ENCODE measurements at regions not wholly inside any gene's neighbourhood (a gene's known extent, or its start where the extent isn't known, plus 50 kb on each side); places are given as distances from the start of the nearest gene placed in this dataset.

- H2AFZ ChIP-seq (ENCODE audit: low read depth) = no peak overlapping the region
- DNase-seq = no peak
- H4K20me1 ChIP-seq (ENCODE audit: insufficient read depth) = no peaks in the 10 kb centered on the region
- no peak overlapping the region for H3K4me2 ChIP-seq
- no peak overlapping the region for H3K4me3 ChIP-seq (ENCODE audit: low read depth in 2 of 2, low read length in 1 of 2)
- 70% methylated on average over 10 of the region's 10 CpGs for WGBS (ENCODE audit: low lambda C conversion rate)
- no peak overlapping the region for H3K27ac ChIP-seq (ENCODE audit: low read depth in 2 of 2, low read length in 1 of 2)
- CTCF ChIA-PET = interaction anchor here (0.6 to 1.2 kb wide), 3 partner anchors 12 to 1772 kb away, joined by 3 read pairs; no protein-coding TSS in a partner anchor
- H3K4me1 ChIP-seq (ENCODE audit: control insufficient read depth in 1 of 2, insufficient read depth in 2 of 2, low read depth in 1 of 2, low read length in 1 of 2) = peaks cover 0 to 23% of the 10 kb centered on the region in 2 experiments; a peak in 1 of 4 replicates
- H3K79me2 ChIP-seq (ENCODE audit: insufficient read depth) = no peaks in the 10 kb centered on the region
- H3K9me3 ChIP-seq = no peaks in the 10 kb centered on the region
- no peaks in the 10 kb centered on the region for H3K36me3 ChIP-seq (replicated peaks in 1 of 2; ENCODE audit: control insufficient read depth in 1 of 2, insufficient read depth in 2 of 2, low read length in 1 of 2)
- TF ChIP-seq, protein P1, sequence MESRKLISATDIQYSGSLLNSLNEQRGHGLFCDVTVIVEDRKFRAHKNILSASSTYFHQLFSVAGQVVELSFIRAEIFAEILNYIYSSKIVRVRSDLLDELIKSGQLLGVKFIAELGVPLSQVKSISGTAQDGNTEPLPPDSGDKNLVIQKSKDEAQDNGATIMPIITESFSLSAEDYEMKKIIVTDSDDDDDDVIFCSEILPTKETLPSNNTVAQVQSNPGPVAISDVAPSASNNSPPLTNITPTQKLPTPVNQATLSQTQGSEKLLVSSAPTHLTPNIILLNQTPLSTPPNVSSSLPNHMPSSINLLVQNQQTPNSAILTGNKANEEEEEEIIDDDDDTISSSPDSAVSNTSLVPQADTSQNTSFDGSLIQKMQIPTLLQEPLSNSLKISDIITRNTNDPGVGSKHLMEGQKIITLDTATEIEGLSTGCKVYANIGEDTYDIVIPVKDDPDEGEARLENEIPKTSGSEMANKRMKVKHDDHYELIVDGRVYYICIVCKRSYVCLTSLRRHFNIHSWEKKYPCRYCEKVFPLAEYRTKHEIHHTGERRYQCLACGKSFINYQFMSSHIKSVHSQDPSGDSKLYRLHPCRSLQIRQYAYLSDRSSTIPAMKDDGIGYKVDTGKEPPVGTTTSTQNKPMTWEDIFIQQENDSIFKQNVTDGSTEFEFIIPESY (IDR thresholded peaks at IDR 0.05; ENCODE audit: borderline replicate concordance, low read depth) = no peak
- no peak for TF ChIP-seq RAD21 (IDR thresholded peaks at IDR 0.05; ENCODE audit: low read length)
- TF ChIP-seq RFX5 (IDR thresholded peaks at IDR 0.05; ENCODE audit: low read length) = no peak
- TF ChIP-seq ELF1 (IDR thresholded peaks at IDR 0.05) = no peak
- TF ChIP-seq, protein P2, sequence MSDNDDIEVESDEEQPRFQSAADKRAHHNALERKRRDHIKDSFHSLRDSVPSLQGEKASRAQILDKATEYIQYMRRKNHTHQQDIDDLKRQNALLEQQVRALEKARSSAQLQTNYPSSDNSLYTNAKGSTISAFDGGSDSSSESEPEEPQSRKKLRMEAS (IDR thresholded peaks at IDR 0.05; ENCODE audit: low read depth) = no peak
- TF ChIP-seq, protein P3, sequence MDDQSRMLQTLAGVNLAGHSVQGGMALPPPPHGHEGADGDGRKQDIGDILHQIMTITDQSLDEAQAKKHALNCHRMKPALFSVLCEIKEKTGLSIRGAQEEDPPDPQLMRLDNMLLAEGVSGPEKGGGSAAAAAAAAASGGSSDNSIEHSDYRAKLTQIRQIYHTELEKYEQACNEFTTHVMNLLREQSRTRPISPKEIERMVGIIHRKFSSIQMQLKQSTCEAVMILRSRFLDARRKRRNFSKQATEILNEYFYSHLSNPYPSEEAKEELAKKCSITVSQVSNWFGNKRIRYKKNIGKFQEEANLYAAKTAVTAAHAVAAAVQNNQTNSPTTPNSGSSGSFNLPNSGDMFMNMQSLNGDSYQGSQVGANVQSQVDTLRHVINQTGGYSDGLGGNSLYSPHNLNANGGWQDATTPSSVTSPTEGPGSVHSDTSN (IDR thresholded peaks at IDR 0.05) = no peak
- TF ChIP-seq, protein P4, sequence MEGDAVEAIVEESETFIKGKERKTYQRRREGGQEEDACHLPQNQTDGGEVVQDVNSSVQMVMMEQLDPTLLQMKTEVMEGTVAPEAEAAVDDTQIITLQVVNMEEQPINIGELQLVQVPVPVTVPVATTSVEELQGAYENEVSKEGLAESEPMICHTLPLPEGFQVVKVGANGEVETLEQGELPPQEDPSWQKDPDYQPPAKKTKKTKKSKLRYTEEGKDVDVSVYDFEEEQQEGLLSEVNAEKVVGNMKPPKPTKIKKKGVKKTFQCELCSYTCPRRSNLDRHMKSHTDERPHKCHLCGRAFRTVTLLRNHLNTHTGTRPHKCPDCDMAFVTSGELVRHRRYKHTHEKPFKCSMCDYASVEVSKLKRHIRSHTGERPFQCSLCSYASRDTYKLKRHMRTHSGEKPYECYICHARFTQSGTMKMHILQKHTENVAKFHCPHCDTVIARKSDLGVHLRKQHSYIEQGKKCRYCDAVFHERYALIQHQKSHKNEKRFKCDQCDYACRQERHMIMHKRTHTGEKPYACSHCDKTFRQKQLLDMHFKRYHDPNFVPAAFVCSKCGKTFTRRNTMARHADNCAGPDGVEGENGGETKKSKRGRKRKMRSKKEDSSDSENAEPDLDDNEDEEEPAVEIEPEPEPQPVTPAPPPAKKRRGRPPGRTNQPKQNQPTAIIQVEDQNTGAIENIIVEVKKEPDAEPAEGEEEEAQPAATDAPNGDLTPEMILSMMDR (IDR thresholded peaks at IDR 0.05) = no peak
- no peak for TF ChIP-seq JUND (IDR thresholded peaks at IDR 0.05)
- TF ChIP-seq FOXJ3 (CRISPR knock-in tag; IDR thresholded peaks at IDR 0.05) = no peak
- no peak for TF ChIP-seq YY1 (IDR thresholded peaks at IDR 0.05; ENCODE audit: low read depth)
- H3K9me2 ChIP-seq = no peaks in the 10 kb centered on the region
- no peak overlapping the region for H3K9ac ChIP-seq
- no peaks in the 10 kb centered on the region for H3F3A ChIP-seq (replicated peaks; ENCODE audit: insufficient read depth)
- no peaks in the 10 kb centered on the region for H3K27me3 ChIP-seq (ENCODE audit: insufficient read depth)
- POLR2A ChIA-PET = no interaction called here
Measured at GRCh38 chr2:128543646-128544045, 225.0 kb upstream of the HS6ST1 start.

DNA sequence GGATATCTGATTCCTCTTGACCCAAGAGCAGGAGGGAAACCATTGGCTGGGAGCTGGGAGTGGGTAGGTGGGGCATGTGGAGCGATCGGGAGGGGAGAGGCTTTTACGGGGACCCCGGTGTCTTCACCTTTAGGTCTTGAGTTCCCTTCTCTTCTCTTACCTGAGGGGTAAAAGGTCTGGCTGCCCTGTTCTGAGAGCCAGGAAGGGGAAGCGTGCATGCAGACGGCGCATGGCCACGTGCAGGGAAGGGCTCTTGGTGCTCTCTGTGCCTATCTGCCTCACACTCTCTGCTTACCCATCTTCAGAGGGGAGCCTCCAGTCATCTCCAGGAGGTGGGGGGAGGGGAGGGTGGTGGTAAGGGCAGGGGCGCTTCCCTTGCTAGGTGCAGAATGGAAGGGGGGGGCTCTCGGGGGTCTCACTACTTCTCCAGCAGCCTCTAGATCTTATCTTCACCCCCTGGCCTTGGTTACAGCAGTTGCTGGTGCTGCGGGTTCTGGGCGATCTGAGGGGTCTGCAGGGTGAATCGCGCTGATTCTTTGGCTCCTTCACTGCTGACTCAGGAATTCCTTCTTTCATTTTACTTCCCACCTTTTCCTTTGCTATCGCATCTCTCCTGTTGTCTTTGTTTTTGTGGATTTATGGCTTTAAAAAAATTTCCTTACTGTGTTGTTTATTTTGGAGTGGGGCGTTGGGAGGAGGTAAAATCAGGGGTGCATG, 225.8 kb upstream of the HS6ST1 start:
- Histone ChIP-seq H3K27ac (ENCODE audit: low read depth in 2 of 2, low read length in 1 of 2) (no peak overlapping the region), H3K9ac (no peak overlapping the region), H3K79me2 (ENCODE audit: insufficient read depth) (no peaks in the 10 kb centered on the region), H2AFZ (ENCODE audit: low read depth) (no peak overlapping the region), H3K4me3 (ENCODE audit: low read depth in 2 of 2, low read length in 1 of 2) (no peak overlapping the region), H3K4me2 (no peak overlapping the region), H4K20me1 (ENCODE audit: insufficient read depth) (no peaks in the 10 kb centered on the region), H3F3A (replicated peaks; ENCODE audit: insufficient read depth) (no peaks in the 10 kb centered on the region), H3K27me3 (ENCODE audit: insufficient read depth) (no peaks in the 10 kb centered on the region), H3K9me3 (no peaks in the 10 kb centered on the region), H3K9me2 (no peaks in the 10 kb centered on the region), H3K4me1 (ENCODE audit: control insufficient read depth in 1 of 2, insufficient read depth in 2 of 2, low read depth in 1 of 2, low read length in 1 of 2) (peaks cover 0 to 25% of the 10 kb centered on the region in 2 experiments; a peak in 1 of 4 replicates), H3K36me3 (replicated peaks in 1 of 2; ENCODE audit: control insufficient read depth in 1 of 2, insufficient read depth in 2 of 2, low read length in 1 of 2) (no peaks in the 10 kb centered on the region)
- ChIA-PET POLR2A (no interaction called here), CTCF (interaction anchor here (0.6 to 1.2 kb wide), 3 partner anchors 13 to 1771 kb away, joined by 3 read pairs; no protein-coding TSS in a partner anchor)
- WGBS (ENCODE audit: low lambda C conversion rate) = 80% methylated on average over 15 of the region's 16 CpGs
- no peak for DNase-seq
- TF ChIP-seq FOXJ3 (CRISPR knock-in tag; IDR thresholded peaks at IDR 0.05) = no peak
- TF ChIP-seq REST (IDR thresholded peaks at IDR 0.05; ENCODE audit: low read depth, low read length) = no peak
- TF ChIP-seq GATA2 (CRISPR knock-in tag; IDR thresholded peaks at IDR 0.05) = no peak
- TF ChIP-seq MEF2A (IDR thresholded peaks at IDR 0.05; ENCODE audit: borderline replicate concordance, low read depth) = no peak
- no peak for TF ChIP-seq FOXM1 (IDR thresholded peaks at IDR 0.05; ENCODE audit: low read depth)
- no peak for TF ChIP-seq JUND (IDR thresholded peaks at IDR 0.05)
- TF ChIP-seq EZH2phosphoT487 (IDR thresholded peaks at IDR 0.05; ENCODE audit: borderline replicate concordance, low read depth) = no peak
- no peak for TF ChIP-seq EP300 (IDR thresholded peaks at IDR 0.05; ENCODE audit: borderline replicate concordance in 1 of 2, low read depth in 1 of 2, low read length in 1 of 2)
- TF ChIP-seq, protein P3 (IDR thresholded peaks at IDR 0.05) = no peak

All from SK-N-SH (cell line).